Transverse colon (tissue), 4 donors: ENCODE measurements at regions not wholly inside any gene's neighbourhood (a gene's known extent, or its start where the extent isn't known, plus 50 kb on each side); places are given as distances from the start of the nearest gene placed in this dataset.

Experiments
- CTCF ChIP-seq, 5 experiments: fragments of 200-600 bp in 3 of 5; fragments of 450-650 bp in 2 of 5; sonication (generic) in 3 of 5; IDR thresholded peaks; 1 replicate in 2 of 5; 2 replicates in 3 of 5; pipeline ENCODE4 v1.5.1; 2016 to 2017; ENCODE audit warnings: antibody characterized with exemption in 5 of 5, inconsistent platforms in 3 of 5, mild to moderate bottlenecking in 2 of 5, moderate library complexity in 1 of 5
- EP300 ChIP-seq: sonication (generic); formaldehyde crosslinking; IDR thresholded peaks from one replicate; pipeline ENCODE4 v1.6.1; 2017; ENCODE audit warnings: antibody characterized with exemption, low read depth
- POLR2A ChIP-seq: fragments of 450-650 bp; IDR thresholded peaks from one replicate; pipeline ENCODE4 v1.6.1; 2016; ENCODE audit warnings: antibody characterized with exemption, mild to moderate bottlenecking, moderate library complexity
- POLR2AphosphoS5 ChIP-seq, 3 donors: sonication (generic); formaldehyde crosslinking; IDR thresholded peaks; one replicate each; pipeline ENCODE4 v1.6.1; 2016; ENCODE audit warnings: antibody characterized with exemption in 3 of 3

DNA sequence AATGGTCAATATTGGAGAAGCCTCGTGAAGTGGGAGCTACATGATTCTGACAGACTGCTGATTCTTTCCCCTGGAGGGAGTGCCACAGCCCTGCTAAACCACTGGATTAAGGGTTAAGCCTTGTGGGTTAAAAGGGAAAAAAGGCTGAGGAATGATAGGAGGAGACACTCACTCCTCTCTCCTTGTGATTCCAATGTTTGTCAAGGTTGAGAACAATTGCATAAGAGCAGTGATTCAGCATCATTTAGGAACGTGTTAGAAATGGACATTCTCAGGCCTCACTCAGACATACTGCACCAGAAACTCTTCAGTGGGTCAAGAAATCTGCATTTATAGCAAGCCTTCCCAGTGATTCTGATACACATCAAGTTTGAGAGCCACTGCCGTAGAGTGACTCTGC lies 87.8 kb upstream of the GZMB start:
- no peak for TF ChIP-seq POLR2A
- no peak for TF ChIP-seq POLR2AphosphoS5 (IDR thresholded peaks at IDR 0.05)
- no peak for TF ChIP-seq CTCF (IDR thresholded peaks at IDR 0.05)
- no peak for TF ChIP-seq EP300
